Heart left ventricle (tissue), 16 donors: ENCODE measurements at regions not wholly inside any gene's neighbourhood (a gene's known extent, or its start where the extent isn't known, plus 50 kb on each side); places are given as distances from the start of the nearest gene placed in this dataset.

ENCODE experiments used
- ATAC-seq, 4 donors: fragments of 200-7000 bp; cut with Tn5 transposase; one replicate each; pipeline ENCODE4 v1.9.1; 2020 to 2022; ENCODE audit warnings: moderate library complexity in 4 of 4, mild to moderate bottlenecking in 3 of 4, moderate number of reproducible peaks in 1 of 4
- DNase-seq, 5 donors: peaks; one replicate each; pipeline ENCODE4 v3.0.0-alpha.2; 2020
- H3K27ac ChIP-seq, 12 donors: fragments of 200-600 bp; sonication (generic) in 4 of 12; one replicate each; pipeline versions ENCODE4 v1.5.0 to v1.8.0; 2016 to 2022; ENCODE audit warnings: mild to moderate bottlenecking in 2 of 12
- H3K27me3 ChIP-seq, 9 donors: fragments of 200-600 bp; sonication (generic) in 2 of 9; one replicate each; pipeline versions ENCODE4 v1.5.1 to v1.8.0; 2016 to 2022; ENCODE audit warnings: mild to moderate bottlenecking in 3 of 9
- H3K36me3 ChIP-seq, 9 donors: fragments of 200-600 bp; sonication (generic) in 2 of 9; one replicate each; pipeline versions ENCODE4 v1.5.0 to v1.8.0; 2018 to 2022; ENCODE audit warnings: mild to moderate bottlenecking in 2 of 9
- H3K4me1 ChIP-seq, 12 donors: fragments of 200-600 bp; sonication (generic) in 4 of 12; one replicate each; pipeline versions ENCODE4 v1.5.0 to v1.8.0; 2016 to 2022; ENCODE audit warnings: mild to moderate bottlenecking in 3 of 12
- H3K4me3 ChIP-seq, 12 donors: fragments of 200-600 bp; sonication (generic) in 4 of 12; one replicate each; pipeline versions ENCODE4 v1.5.0 to v1.8.0; 2017 to 2022; ENCODE audit warnings: mild to moderate bottlenecking in 9 of 12, moderate library complexity in 4 of 12
- H3K9me3 ChIP-seq, 12 donors: fragments of 200-600 bp; sonication (generic) in 4 of 12; one replicate each; pipeline versions ENCODE4 v1.5.0 to v1.8.0; 2016 to 2022; ENCODE audit warnings: mild to moderate bottlenecking in 1 of 12
- CTCF ChIP-seq, 12 donors: fragments of 200-600 bp; sonication (generic) in 4 of 12; IDR thresholded peaks; one replicate each; pipeline versions ENCODE4 v1.5.0 to v1.8.0; 2018 to 2022; ENCODE audit warnings: antibody characterized with exemption in 12 of 12, mild to moderate bottlenecking in 5 of 12
- POLR2A ChIP-seq, 2 donors: fragments of 450-650 bp; IDR thresholded peaks; one replicate each; pipeline ENCODE4 v1.6.1; 2017; ENCODE audit warnings: antibody characterized with exemption in 2 of 2, mild to moderate bottlenecking in 2 of 2, moderate library complexity in 2 of 2
- WGBS, 4 donors: extraction: QIAGEN DNeasy Blood & Tissue Kit in 2 of 4; methylation state at CpG; one replicate each; pipeline versions ENCODE4 v1.1.5 to v1.1.7; 2013 to 2018; 5-methylcytosine and 5-hydroxymethylcytosine counted together
- intact Hi-C, 10 donors: fragments of 100-400 bp; cut with DNase I; formaldehyde crosslinking; loops; one replicate each; pipeline versions ENCODE4 v1.11.1 to v1.14.2; 2022
- donor health status: ischemic (EF 13 %, LVEDD 7.1; RV severe dilation, severe dysfunction).
- donor health status: healthy with polysubstance abuse.
- donor health status: DM: no; HTN: yes; CAD: no.
- donor health status: DM: no; HTN: no; CAD: no.
- donor health status: ischemic (EF 25% LVEDD 6.9; RV normal size, moderate dysfunction).
- donor health status: ischemic (EF 25% LVEDD 5.7; RV mildly dilated, moderate dysfunction).
- donor health status: healthy.
- donor health status: DM: yes; HTN: yes; CAD: no.
- donor health status: ischemic (EF 35%, LVEDD 5.7; RV mildly dilated, moderate dysfunction).
- donor health status: nonischemic (EF 11% LVEDD 7.7; RV severe dilation, severe dysfunction).
- donor health status: DM: yes; HTN: yes; CAD: no.
- donor health status: PGD.
- donor health status: ischemic (EF 29% LVEDD 5.4; RV normal size, mild dysfunction).
- donor health status: nonischemic (EF 23%, LVEDD 6.1; RV moderate dilation, normal function).

GRCh38 chr11:106242718-106243415, 165.4 kb downstream of the AASDHPPT start:
- TF ChIP-seq POLR2A (IDR thresholded peaks at IDR 0.05) = no peak
- TF ChIP-seq CTCF (IDR thresholded peaks at IDR 0.05) = no peak
- DNase-seq (no peak), ATAC-seq (no peak)
- WGBS, 4 donors = 24 to 56% (median 43%) methylated on average over 2 of the region's 2 CpGs
- Histone ChIP-seq H3K36me3 (no peaks in the 10 kb centered on the region), H3K4me3 (no peak overlapping the region), H3K9me3 (peaks cover 0 to 14% (median 4%) of the 10 kb centered on the region in 12 donors), H3K27me3 (no peaks in the 10 kb centered on the region), H3K27ac (no peak overlapping the region), H3K4me1 (no peaks in the 10 kb centered on the region)
- intact Hi-C loops = no loop called here

- TF ChIP-seq POLR2A (IDR thresholded peaks at IDR 0.05) (no peak), CTCF (IDR thresholded peaks at IDR 0.05) (no peak)
- intact Hi-C loops = no loop called here
- ATAC-seq (no peak), DNase-seq (no peak)
- H3K9me3 ChIP-seq = peaks cover 0 to 19% (median 4%) of the 10 kb centered on the region in 12 donors
- no peaks in the 10 kb centered on the region for H3K4me1 ChIP-seq
- H3K27ac ChIP-seq = no peak overlapping the region
- H3K4me3 ChIP-seq = no peak overlapping the region
- no peaks in the 10 kb centered on the region for H3K36me3 ChIP-seq
- WGBS, 4 donors = 51 to 93% (median 65%) methylated on average over 3 of the region's 3 CpGs
- H3K27me3 ChIP-seq = no peaks in the 10 kb centered on the region
Observed at GRCh38 chr11:106246495-106246894, 169.0 kb downstream of the AASDHPPT start.

GRCh38 chr11:106249617-106250239, 172.3 kb downstream of the AASDHPPT start:
- H3K36me3 ChIP-seq = no peaks in the 10 kb centered on the region
- ATAC-seq = peak in 2 of 4 donors; percentile 12 to 45
- DNase-seq = no peak
- peak overlapping the region in 3 of 12 donors; percentile 12 to 45 (median 26) for H3K27ac ChIP-seq
- intact Hi-C loops = no loop called here
- no peaks in the 10 kb centered on the region for H3K4me1 ChIP-seq
- H3K4me3 ChIP-seq = no peak overlapping the region
- no peak for TF ChIP-seq CTCF (IDR thresholded peaks at IDR 0.05)
- TF ChIP-seq POLR2A (IDR thresholded peaks at IDR 0.05) = no peak
- H3K27me3 ChIP-seq = no peaks in the 10 kb centered on the region
- 56 to 65% (median 58%) methylated on average over 5 of the region's 5 CpGs for WGBS, 4 donors
- H3K9me3 ChIP-seq = peaks cover 0 to 19% (median 4%) of the 10 kb centered on the region in 12 donors

GRCh38 chr11:106262852-106263251, 185.4 kb downstream of the AASDHPPT start:
- TF ChIP-seq POLR2A (IDR thresholded peaks at IDR 0.05) (no peak), CTCF (IDR thresholded peaks at IDR 0.05) (no peak)
- Histone ChIP-seq H3K27ac (no peak overlapping the region), H3K27me3 (no peaks in the 10 kb centered on the region), H3K9me3 (peaks cover 0 to 11% (median 0%) of the 10 kb centered on the region in 12 donors), H3K4me3 (no peak overlapping the region), H3K4me1 (no peaks in the 10 kb centered on the region), H3K36me3 (no peaks in the 10 kb centered on the region)
- no peak for ATAC-seq
- no peak for DNase-seq
- 47 to 62% (median 52%) methylated on average over 3 of the region's 3 CpGs for WGBS, 4 donors
- intact Hi-C loops = no loop called here
